Keratinocyte (primary cell): ENCODE measurements at regions not wholly inside any gene's neighbourhood (a gene's known extent, or its start where the extent isn't known, plus 50 kb on each side); places are given as distances from the start of the nearest gene placed in this dataset.

Source experiments
- DNase-seq: peaks from one replicate; pipeline ENCODE4 v3.0.0-alpha.2; 2011; ENCODE audit warnings: low read depth, missing footprints, low spot score
- FAIRE-seq: peaks from 2 replicates; lab custom pipeline; 2011; peaks lifted over from hg19 to GRCh38; lab: Jason Lieb, UNC
- H2AFZ ChIP-seq: 2 replicates; pipeline ENCODE4 v1.6.0; 2012; ENCODE audit warnings: low read length, control low read depth, inconsistent platforms; ENCODE audit not compliant: control insufficient read depth
- H3K27ac ChIP-seq: 2 replicates; pipeline ENCODE4 v1.5.1; 2011; ENCODE audit warnings: low read length; ENCODE audit not compliant: control insufficient read depth, insufficient read depth
- H3K27me3 ChIP-seq: 3 replicates; pipeline ENCODE4 v1.6.0; 2011; ENCODE audit warnings: low read length; ENCODE audit not compliant: control insufficient read depth, insufficient read depth; ENCODE audit errors: extremely low read depth
- H3K36me3 ChIP-seq, 2 experiments: 2 replicates in 1 of 2; 3 replicates in 1 of 2; pipeline ENCODE4 v1.5.1; 2011; ENCODE audit warnings: low read length in 2 of 2, mild to moderate bottlenecking in 1 of 2; ENCODE audit not compliant: control insufficient read depth in 2 of 2, insufficient read depth in 2 of 2; ENCODE audit errors: extremely low read depth in 1 of 2
- H3K4me1 ChIP-seq: 3 replicates; pipeline ENCODE4 v1.5.1; 2011; ENCODE audit warnings: low read length; ENCODE audit not compliant: control insufficient read depth, insufficient read depth; ENCODE audit errors: extremely low read depth
- H3K4me2 ChIP-seq: 3 replicates; pipeline ENCODE4 v1.6.0; 2011; ENCODE audit warnings: low read depth, low read length; ENCODE audit not compliant: control insufficient read depth, insufficient read depth; ENCODE audit errors: extremely low read depth
- H3K4me3 ChIP-seq, 3 experiments: fragments of 200-600 bp in 1 of 3; sonication (generic) in 1 of 3; 2 replicates in 2 of 3; 3 replicates in 1 of 3; pipeline ENCODE4 v1.5.1; 2011 to 2016; ENCODE audit warnings: low read length in 3 of 3, mild to moderate bottlenecking in 3 of 3, control low read depth in 2 of 3, inconsistent platforms in 1 of 3, low read depth in 1 of 3, mixed read lengths in 1 of 3, mixed run types in 1 of 3, moderate library complexity in 1 of 3; ENCODE audit not compliant: control insufficient read depth in 2 of 3, insufficient read depth in 2 of 3; ENCODE audit errors: extremely low read depth in 1 of 3
- H3K79me2 ChIP-seq: 2 replicates; pipeline ENCODE4 v1.6.0; 2012; ENCODE audit warnings: low read length; ENCODE audit not compliant: control insufficient read depth, insufficient read depth
- H3K9ac ChIP-seq: 3 replicates; pipeline ENCODE4 v1.6.0; 2011; ENCODE audit warnings: low read length; ENCODE audit not compliant: control insufficient read depth, insufficient read depth; ENCODE audit errors: extremely low read depth
- H3K9me1 ChIP-seq: 3 replicates; pipeline ENCODE4 v1.6.0; 2011; ENCODE audit warnings: low read length; ENCODE audit not compliant: control insufficient read depth, insufficient read depth; ENCODE audit errors: extremely low read depth
- H3K9me3 ChIP-seq: 2 replicates; pipeline ENCODE4 v1.5.1; 2012; ENCODE audit warnings: low read depth, low read length; ENCODE audit not compliant: control insufficient read depth
- H4K20me1 ChIP-seq: 3 replicates; pipeline ENCODE4 v1.6.0; 2011; ENCODE audit warnings: low read length; ENCODE audit not compliant: control insufficient read depth, insufficient read depth; ENCODE audit errors: extremely low read depth
- CTCF ChIP-seq, 3 experiments: IDR thresholded peaks in 1 of 3; conservative IDR thresholded peaks in 1 of 3; optimal IDR thresholded peaks in 1 of 3; 2 replicates in 2 of 3; 3 replicates in 1 of 3; pipeline versions ENCODE3 to v1.5.1; 2011; ENCODE audit warnings: low read length in 3 of 3, mild to moderate bottlenecking in 3 of 3, moderate library complexity in 2 of 3, control low read depth in 1 of 3, inconsistent platforms in 1 of 3; ENCODE audit not compliant: insufficient read depth in 2 of 3; ENCODE audit errors: extremely low read depth in 1 of 3
- EZH2 ChIP-seq: IDR thresholded peaks from one replicate; pipeline ENCODE4 v1.6.1; 2012; ENCODE audit warnings: inconsistent platforms, mild to moderate bottlenecking, low read length, moderate library complexity
- dilution Hi-C: fragments of 300-500 bp; cut with MboI; formaldehyde crosslinking; loops from one replicate; pipeline ENCODE4 v1.7.0; 2020; ENCODE audit warnings: low sequenced_read_pairs; ENCODE audit not compliant: extremely low pct_ligation_motif_present

GRCh38 chr4:20639346-20639745 lies 60.9 kb upstream of the PACRGL start:
- Histone ChIP-seq H3K79me2 (no peaks in the 10 kb centered on the region), H3K4me3 (no peak overlapping the region), H3K9me3 (no peaks in the 10 kb centered on the region), H3K9me1 (no peaks in the 10 kb centered on the region), H4K20me1 (no peaks in the 10 kb centered on the region), H3K27ac (no peak overlapping the region), H3K4me2 (no peak overlapping the region), H2AFZ (no peak overlapping the region), H3K36me3 (no peaks in the 10 kb centered on the region), H3K27me3 (no peaks in the 10 kb centered on the region), H3K4me1 (no peaks in the 10 kb centered on the region), H3K9ac (no peak overlapping the region)
- TF ChIP-seq CTCF (optimal IDR thresholded peaks at IDR 0.05 in 1 of 3, IDR thresholded peaks at IDR 0.05 in 1 of 3, conservative IDR thresholded peaks at IDR 0.05 in 1 of 3; ENCODE audit: extremely low read depth in 1 of 3, insufficient read depth in 2 of 3, low read length in 3 of 3), result no peak
- dilution Hi-C loops, result no loop called here
- FAIRE-seq (no peak), DNase-seq (no peak)

GRCh38 chr4:20640989-20641388 lies 59.3 kb upstream of the PACRGL start:
- no peak for TF ChIP-seq EZH2
- TF ChIP-seq CTCF (optimal IDR thresholded peaks at IDR 0.05 in 1 of 3, IDR thresholded peaks at IDR 0.05 in 1 of 3, conservative IDR thresholded peaks at IDR 0.05 in 1 of 3; ENCODE audit: extremely low read depth in 1 of 3, insufficient read depth in 2 of 3, low read length in 3 of 3), result no peak
- H3K9me3 ChIP-seq, result no peaks in the 10 kb centered on the region
- H3K27me3 ChIP-seq, result no peaks in the 10 kb centered on the region
- no peaks in the 10 kb centered on the region for H4K20me1 ChIP-seq
- H3K36me3 ChIP-seq, result no peaks in the 10 kb centered on the region
- H3K4me1 ChIP-seq, result no peaks in the 10 kb centered on the region
- DNase-seq (no peak), FAIRE-seq (no peak)
- no peak overlapping the region for H2AFZ ChIP-seq
- H3K4me3 ChIP-seq, result no peak overlapping the region
- H3K79me2 ChIP-seq, result no peaks in the 10 kb centered on the region
- H3K4me2 ChIP-seq, result no peak overlapping the region
- dilution Hi-C loops, result no loop called here
- H3K9me1 ChIP-seq, result no peaks in the 10 kb centered on the region
- H3K27ac ChIP-seq, result no peak overlapping the region
- H3K9ac ChIP-seq, result no peak overlapping the region
